ENCODE measurements at regions not wholly inside any gene's neighbourhood (a gene's known extent, or its start where the extent isn't known, plus 50 kb on each side); places are given as distances from the start of the nearest gene placed in this dataset.

DNA sequence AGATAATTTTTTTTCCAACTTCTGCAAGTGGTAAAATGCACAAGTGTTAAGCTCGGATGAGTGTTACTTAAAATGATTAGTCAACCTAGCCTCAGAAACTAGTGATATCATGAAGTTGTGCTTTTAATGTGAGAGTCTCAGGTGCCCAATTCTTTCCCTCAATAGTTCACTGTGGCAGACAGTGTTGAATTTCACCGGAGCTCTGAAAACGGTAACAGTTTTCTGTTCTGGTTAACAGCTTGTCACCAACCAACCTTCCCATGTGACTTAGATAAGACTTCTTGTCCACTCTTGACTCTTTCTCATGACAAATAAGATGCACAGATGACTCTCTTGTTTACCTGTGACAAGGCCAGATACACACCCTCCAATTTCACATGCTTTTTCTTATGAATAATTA is 125.5 kb downstream of the OSTF1 start:
- H3K27me3 Mint-ChIP-seq (ENCODE audit: low read depth), result no peaks in the 10 kb centered on the region
- no peaks in the 10 kb centered on the region for H3K27me3 ChIP-seq (ENCODE audit: insufficient read depth, low read length)

More for the DNA sequence above, 125.5 kb downstream of the OSTF1 start:
- WGBS (ENCODE audit: extremely low coverage, insufficient read length, low lambda C conversion rate), result no CpG with 5 or more reads among the region's 3 CpGs
- Histone ChIP-seq H3K23me2 (ENCODE audit: insufficient read length, low read depth, low read length, poor library complexity, severe bottlenecking) (no peaks in the 10 kb centered on the region), H2BK15ac (ENCODE audit: low read depth, low read length) (no peak overlapping the region), H3K4ac (ENCODE audit: low read depth, low read length) (no peak overlapping the region), H2AK5ac (ENCODE audit: insufficient read length, low read length) (no peak overlapping the region), H3K4me2 (ENCODE audit: insufficient read depth, insufficient read length, low read length) (no peak overlapping the region), H2BK120ac (ENCODE audit: low read depth, low read length, poor library complexity, severe bottlenecking) (no peak overlapping the region), H3K9ac (ENCODE audit: extremely low read depth, insufficient read length, low read length) (no peak overlapping the region), H3K4me1 (ENCODE audit: insufficient read depth, low read length) (no peaks in the 10 kb centered on the region), H2BK20ac (ENCODE audit: low read depth, low read length, poor library complexity, severe bottlenecking) (no peak overlapping the region), H3K79me2 (ENCODE audit: insufficient read depth, low read length) (no peaks in the 10 kb centered on the region), H3K18ac (ENCODE audit: insufficient read length, low read depth, low read length) (no peak overlapping the region), H4K91ac (ENCODE audit: insufficient read length, low read depth, low read length) (no peak overlapping the region), H3K23ac (ENCODE audit: insufficient read length, low read depth, low read length) (no peak overlapping the region), H4K8ac (replicated peaks; ENCODE audit: insufficient read length, low read depth, low read length) (no peak overlapping the region), H2BK12ac (ENCODE audit: insufficient read length, low read depth, low read length) (no peak overlapping the region), H3K14ac (ENCODE audit: insufficient read depth, low read length) (no peak overlapping the region), H4K20me1 (ENCODE audit: control insufficient read depth, insufficient read depth, insufficient read length) (no peaks in the 10 kb centered on the region), H3K79me1 (ENCODE audit: insufficient read depth, low read depth, low read length, poor library complexity, severe bottlenecking) (no peaks in the 10 kb centered on the region), H3K56ac (ENCODE audit: insufficient read length, low read depth, low read length) (no peak overlapping the region), H3K27ac (ENCODE audit: insufficient read length, low read depth, low read length) (no peak overlapping the region), H3K9me3 (ENCODE audit: control insufficient read depth, low read depth, low read length) (no peaks in the 10 kb centered on the region), H2AFZ (ENCODE audit: low read length) (no peak overlapping the region), H2BK5ac (ENCODE audit: insufficient read length, low read length) (no peak overlapping the region), H3T11ph (ENCODE audit: low read length) (no peak overlapping the region), H4K5ac (ENCODE audit: insufficient read length, low read depth, low read length) (no peak overlapping the region)
- H3K4me1 Mint-ChIP-seq, result no peaks in the 10 kb centered on the region
- no peak overlapping the region for H3K27ac Mint-ChIP-seq
- DNase-seq, result no peak
- H3K9me3 Mint-ChIP-seq, result peaks cover 4 to 7% of the 10 kb centered on the region in 2 experiments
- H3K36me3 Mint-ChIP-seq (ENCODE audit: insufficient read depth in 1 of 3, low read depth in 3 of 3), result peaks cover 0 to 4% (median 0%) of the 10 kb centered on the region in 3 experiments; a peak in 1 of 7 replicates
- TF ChIP-seq, protein P1, sequence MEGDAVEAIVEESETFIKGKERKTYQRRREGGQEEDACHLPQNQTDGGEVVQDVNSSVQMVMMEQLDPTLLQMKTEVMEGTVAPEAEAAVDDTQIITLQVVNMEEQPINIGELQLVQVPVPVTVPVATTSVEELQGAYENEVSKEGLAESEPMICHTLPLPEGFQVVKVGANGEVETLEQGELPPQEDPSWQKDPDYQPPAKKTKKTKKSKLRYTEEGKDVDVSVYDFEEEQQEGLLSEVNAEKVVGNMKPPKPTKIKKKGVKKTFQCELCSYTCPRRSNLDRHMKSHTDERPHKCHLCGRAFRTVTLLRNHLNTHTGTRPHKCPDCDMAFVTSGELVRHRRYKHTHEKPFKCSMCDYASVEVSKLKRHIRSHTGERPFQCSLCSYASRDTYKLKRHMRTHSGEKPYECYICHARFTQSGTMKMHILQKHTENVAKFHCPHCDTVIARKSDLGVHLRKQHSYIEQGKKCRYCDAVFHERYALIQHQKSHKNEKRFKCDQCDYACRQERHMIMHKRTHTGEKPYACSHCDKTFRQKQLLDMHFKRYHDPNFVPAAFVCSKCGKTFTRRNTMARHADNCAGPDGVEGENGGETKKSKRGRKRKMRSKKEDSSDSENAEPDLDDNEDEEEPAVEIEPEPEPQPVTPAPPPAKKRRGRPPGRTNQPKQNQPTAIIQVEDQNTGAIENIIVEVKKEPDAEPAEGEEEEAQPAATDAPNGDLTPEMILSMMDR (conservative IDR thresholded peaks at IDR 0.05), result no peak
- H3K4me3 Mint-ChIP-seq, result no peak overlapping the region

Measured in H9 (cell line).